Keratinocyte (primary cell): ENCODE measurements at regions not wholly inside any gene's neighbourhood (a gene's known extent, or its start where the extent isn't known, plus 50 kb on each side); places are given as distances from the start of the nearest gene placed in this dataset.

ENCODE experiments used
- DNase-seq: peaks from one replicate; pipeline ENCODE4 v3.0.0-alpha.2; 2011; ENCODE audit warnings: low read depth, missing footprints, low spot score
- FAIRE-seq: peaks from 2 replicates; lab custom pipeline; 2011; peaks lifted over from hg19 to GRCh38; lab: Jason Lieb, UNC
- H2AFZ ChIP-seq: 2 replicates; pipeline ENCODE4 v1.6.0; 2012; ENCODE audit warnings: low read length, control low read depth, inconsistent platforms; ENCODE audit not compliant: control insufficient read depth
- H3K27ac ChIP-seq: 2 replicates; pipeline ENCODE4 v1.5.1; 2011; ENCODE audit warnings: low read length; ENCODE audit not compliant: control insufficient read depth, insufficient read depth
- H3K27me3 ChIP-seq: 3 replicates; pipeline ENCODE4 v1.6.0; 2011; ENCODE audit warnings: low read length; ENCODE audit not compliant: control insufficient read depth, insufficient read depth; ENCODE audit errors: extremely low read depth
- H3K36me3 ChIP-seq, 2 experiments: 2 replicates in 1 of 2; 3 replicates in 1 of 2; pipeline ENCODE4 v1.5.1; 2011; ENCODE audit warnings: low read length in 2 of 2, mild to moderate bottlenecking in 1 of 2; ENCODE audit not compliant: control insufficient read depth in 2 of 2, insufficient read depth in 2 of 2; ENCODE audit errors: extremely low read depth in 1 of 2
- H3K4me1 ChIP-seq: 3 replicates; pipeline ENCODE4 v1.5.1; 2011; ENCODE audit warnings: low read length; ENCODE audit not compliant: control insufficient read depth, insufficient read depth; ENCODE audit errors: extremely low read depth
- H3K4me2 ChIP-seq: 3 replicates; pipeline ENCODE4 v1.6.0; 2011; ENCODE audit warnings: low read depth, low read length; ENCODE audit not compliant: control insufficient read depth, insufficient read depth; ENCODE audit errors: extremely low read depth
- H3K4me3 ChIP-seq, 3 experiments: fragments of 200-600 bp in 1 of 3; sonication (generic) in 1 of 3; 2 replicates in 2 of 3; 3 replicates in 1 of 3; pipeline ENCODE4 v1.5.1; 2011 to 2016; ENCODE audit warnings: low read length in 3 of 3, mild to moderate bottlenecking in 3 of 3, control low read depth in 2 of 3, inconsistent platforms in 1 of 3, low read depth in 1 of 3, mixed read lengths in 1 of 3, mixed run types in 1 of 3, moderate library complexity in 1 of 3; ENCODE audit not compliant: control insufficient read depth in 2 of 3, insufficient read depth in 2 of 3; ENCODE audit errors: extremely low read depth in 1 of 3
- H3K79me2 ChIP-seq: 2 replicates; pipeline ENCODE4 v1.6.0; 2012; ENCODE audit warnings: low read length; ENCODE audit not compliant: control insufficient read depth, insufficient read depth
- H3K9ac ChIP-seq: 3 replicates; pipeline ENCODE4 v1.6.0; 2011; ENCODE audit warnings: low read length; ENCODE audit not compliant: control insufficient read depth, insufficient read depth; ENCODE audit errors: extremely low read depth
- H3K9me1 ChIP-seq: 3 replicates; pipeline ENCODE4 v1.6.0; 2011; ENCODE audit warnings: low read length; ENCODE audit not compliant: control insufficient read depth, insufficient read depth; ENCODE audit errors: extremely low read depth
- H3K9me3 ChIP-seq: 2 replicates; pipeline ENCODE4 v1.5.1; 2012; ENCODE audit warnings: low read depth, low read length; ENCODE audit not compliant: control insufficient read depth
- H4K20me1 ChIP-seq: 3 replicates; pipeline ENCODE4 v1.6.0; 2011; ENCODE audit warnings: low read length; ENCODE audit not compliant: control insufficient read depth, insufficient read depth; ENCODE audit errors: extremely low read depth
- EZH2 ChIP-seq: IDR thresholded peaks from one replicate; pipeline ENCODE4 v1.6.1; 2012; ENCODE audit warnings: inconsistent platforms, mild to moderate bottlenecking, low read length, moderate library complexity
- dilution Hi-C: fragments of 300-500 bp; cut with MboI; formaldehyde crosslinking; loops from one replicate; pipeline ENCODE4 v1.7.0; 2020; ENCODE audit warnings: low sequenced_read_pairs; ENCODE audit not compliant: extremely low pct_ligation_motif_present
- TF ChIP-seq, protein P1 (sequence below), 3 experiments: IDR thresholded peaks in 1 of 3; conservative IDR thresholded peaks in 1 of 3; optimal IDR thresholded peaks in 1 of 3; 2 replicates in 2 of 3; 3 replicates in 1 of 3; pipeline versions ENCODE3 to v1.5.1; 2011; ENCODE audit warnings: low read length in 3 of 3, mild to moderate bottlenecking in 3 of 3, moderate library complexity in 2 of 3, control low read depth in 1 of 3, inconsistent platforms in 1 of 3; ENCODE audit not compliant: insufficient read depth in 2 of 3; ENCODE audit errors: extremely low read depth in 1 of 3

DNA sequence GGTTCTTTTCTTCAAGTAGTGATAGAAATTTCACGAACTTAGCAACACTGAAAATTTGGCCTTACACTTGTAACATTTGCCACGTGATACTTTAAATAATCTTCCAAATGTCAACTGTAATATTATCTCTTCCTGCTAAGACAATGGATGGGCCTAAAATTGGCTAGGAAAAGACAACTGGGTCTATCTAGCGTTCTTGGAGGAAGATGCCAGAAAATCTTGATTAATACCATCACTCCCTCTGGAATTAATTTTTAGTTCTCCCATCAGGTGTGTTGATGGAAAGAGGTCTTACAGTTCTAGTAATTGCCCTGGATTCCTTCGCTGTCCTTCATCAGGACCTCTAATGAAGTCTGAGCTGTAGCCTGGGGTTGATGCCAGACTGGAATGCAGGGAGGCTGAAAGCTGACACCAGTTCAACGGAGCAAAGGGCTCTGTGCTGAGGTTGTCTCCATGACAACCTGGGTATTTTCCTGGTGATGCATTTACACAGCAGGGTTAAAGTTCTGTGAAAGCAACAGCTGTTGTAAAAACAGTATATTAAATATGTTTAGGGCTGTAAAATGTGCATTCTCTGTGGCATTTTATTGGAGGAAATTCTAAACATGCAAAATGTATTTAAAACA, 92.3 kb downstream of the GAS1 start:
- no peaks in the 10 kb centered on the region for H3K9me1 ChIP-seq
- TF ChIP-seq EZH2, result no peak
- TF ChIP-seq, protein P1, sequence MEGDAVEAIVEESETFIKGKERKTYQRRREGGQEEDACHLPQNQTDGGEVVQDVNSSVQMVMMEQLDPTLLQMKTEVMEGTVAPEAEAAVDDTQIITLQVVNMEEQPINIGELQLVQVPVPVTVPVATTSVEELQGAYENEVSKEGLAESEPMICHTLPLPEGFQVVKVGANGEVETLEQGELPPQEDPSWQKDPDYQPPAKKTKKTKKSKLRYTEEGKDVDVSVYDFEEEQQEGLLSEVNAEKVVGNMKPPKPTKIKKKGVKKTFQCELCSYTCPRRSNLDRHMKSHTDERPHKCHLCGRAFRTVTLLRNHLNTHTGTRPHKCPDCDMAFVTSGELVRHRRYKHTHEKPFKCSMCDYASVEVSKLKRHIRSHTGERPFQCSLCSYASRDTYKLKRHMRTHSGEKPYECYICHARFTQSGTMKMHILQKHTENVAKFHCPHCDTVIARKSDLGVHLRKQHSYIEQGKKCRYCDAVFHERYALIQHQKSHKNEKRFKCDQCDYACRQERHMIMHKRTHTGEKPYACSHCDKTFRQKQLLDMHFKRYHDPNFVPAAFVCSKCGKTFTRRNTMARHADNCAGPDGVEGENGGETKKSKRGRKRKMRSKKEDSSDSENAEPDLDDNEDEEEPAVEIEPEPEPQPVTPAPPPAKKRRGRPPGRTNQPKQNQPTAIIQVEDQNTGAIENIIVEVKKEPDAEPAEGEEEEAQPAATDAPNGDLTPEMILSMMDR (optimal IDR thresholded peaks at IDR 0.05 in 1 of 3, IDR thresholded peaks at IDR 0.05 in 1 of 3, conservative IDR thresholded peaks at IDR 0.05 in 1 of 3; ENCODE audit: extremely low read depth in 1 of 3, insufficient read depth in 2 of 3, low read length in 3 of 3), result no peak
- no peak overlapping the region for H3K4me2 ChIP-seq
- H3K9me3 ChIP-seq, result no peaks in the 10 kb centered on the region
- FAIRE-seq (no peak), DNase-seq (no peak)
- no peaks in the 10 kb centered on the region for H3K36me3 ChIP-seq
- no peak overlapping the region for H3K4me3 ChIP-seq
- no peaks in the 10 kb centered on the region for H3K79me2 ChIP-seq
- dilution Hi-C loops, result no loop called here
- no peak overlapping the region for H2AFZ ChIP-seq
- no peaks in the 10 kb centered on the region for H4K20me1 ChIP-seq
- no peak overlapping the region for H3K9ac ChIP-seq
- H3K27ac ChIP-seq, result no peak overlapping the region
- H3K27me3 ChIP-seq, result no peaks in the 10 kb centered on the region
- peaks cover 11% of the 10 kb centered on the region for H3K4me1 ChIP-seq

DNA sequence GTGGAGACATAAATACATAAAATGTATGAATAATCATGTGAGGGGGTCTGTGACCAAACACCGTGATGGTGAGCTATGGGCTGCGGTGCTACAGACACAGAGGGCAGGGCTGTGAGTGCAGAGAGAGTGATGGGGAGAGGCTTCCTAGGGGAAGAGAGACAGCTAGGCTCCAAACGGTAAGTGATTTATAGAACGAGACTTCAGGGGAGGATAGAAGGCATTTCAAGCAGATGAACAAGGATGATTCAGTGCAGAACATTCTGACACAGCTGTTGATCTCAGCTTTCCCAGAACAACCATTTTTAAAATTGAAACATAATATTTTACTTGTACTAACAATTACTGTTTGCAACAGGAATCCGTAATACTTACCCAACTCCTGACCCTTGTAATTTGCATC, 100.7 kb downstream of the GAS1 start:
- DNase-seq (no peak), FAIRE-seq (no peak)
- Histone ChIP-seq H2AFZ (no peak overlapping the region), H3K9ac (no peak overlapping the region), H4K20me1 (no peaks in the 10 kb centered on the region), H3K4me3 (no peak overlapping the region), H3K9me1 (no peaks in the 10 kb centered on the region), H3K27me3 (no peaks in the 10 kb centered on the region), H3K9me3 (no peaks in the 10 kb centered on the region), H3K36me3 (no peaks in the 10 kb centered on the region), H3K4me1 (no peaks in the 10 kb centered on the region), H3K79me2 (no peaks in the 10 kb centered on the region), H3K27ac (no peak overlapping the region), H3K4me2 (no peak overlapping the region)
- no peak for TF ChIP-seq EZH2
- TF ChIP-seq, protein P1 (optimal IDR thresholded peaks at IDR 0.05 in 1 of 3, IDR thresholded peaks at IDR 0.05 in 1 of 3, conservative IDR thresholded peaks at IDR 0.05 in 1 of 3; ENCODE audit: extremely low read depth in 1 of 3, insufficient read depth in 2 of 3, low read length in 3 of 3), result no peak
- dilution Hi-C loops, result no loop called here
